PC-3 (cell line): ENCODE measurements at regions not wholly inside any gene's neighbourhood (a gene's known extent, or its start where the extent isn't known, plus 50 kb on each side); places are given as distances from the start of the nearest gene placed in this dataset.

Experiments
- EZH2 ChIP-seq: fragments of 300-600 bp; sonication (generic); IDR thresholded peaks from one replicate; pipeline ENCODE4 v1.6.1; 2017; ENCODE audit warnings: antibody characterized with exemption, mild to moderate bottlenecking, low read length; ENCODE audit not compliant: unreplicated experiment
- TF ChIP-seq, protein P1 (sequence below): fragments of 300-600 bp; sonication (generic); conservative IDR thresholded peaks from 2 replicates; pipeline ENCODE4 v1.5.1; 2017; ENCODE audit warnings: antibody characterized with exemption, low read depth, mild to moderate bottlenecking, low read length

GRCh38 chr2:237207646-237208045, 122.0 kb downstream of the COPS8 start:
- no peak for TF ChIP-seq EZH2
- TF ChIP-seq, protein P1, sequence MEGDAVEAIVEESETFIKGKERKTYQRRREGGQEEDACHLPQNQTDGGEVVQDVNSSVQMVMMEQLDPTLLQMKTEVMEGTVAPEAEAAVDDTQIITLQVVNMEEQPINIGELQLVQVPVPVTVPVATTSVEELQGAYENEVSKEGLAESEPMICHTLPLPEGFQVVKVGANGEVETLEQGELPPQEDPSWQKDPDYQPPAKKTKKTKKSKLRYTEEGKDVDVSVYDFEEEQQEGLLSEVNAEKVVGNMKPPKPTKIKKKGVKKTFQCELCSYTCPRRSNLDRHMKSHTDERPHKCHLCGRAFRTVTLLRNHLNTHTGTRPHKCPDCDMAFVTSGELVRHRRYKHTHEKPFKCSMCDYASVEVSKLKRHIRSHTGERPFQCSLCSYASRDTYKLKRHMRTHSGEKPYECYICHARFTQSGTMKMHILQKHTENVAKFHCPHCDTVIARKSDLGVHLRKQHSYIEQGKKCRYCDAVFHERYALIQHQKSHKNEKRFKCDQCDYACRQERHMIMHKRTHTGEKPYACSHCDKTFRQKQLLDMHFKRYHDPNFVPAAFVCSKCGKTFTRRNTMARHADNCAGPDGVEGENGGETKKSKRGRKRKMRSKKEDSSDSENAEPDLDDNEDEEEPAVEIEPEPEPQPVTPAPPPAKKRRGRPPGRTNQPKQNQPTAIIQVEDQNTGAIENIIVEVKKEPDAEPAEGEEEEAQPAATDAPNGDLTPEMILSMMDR: no peak
